Activated CD8-positive, alpha-beta memory T cell treated with anti-CD3 and anti-CD28 coated beads, Interleukin-2, amount 10 ng/mL, durations not matched to agents 7 days and 5 days (primary cell): ENCODE measurements at regions not wholly inside any gene's neighbourhood (a gene's known extent, or its start where the extent isn't known, plus 50 kb on each side); places are given as distances from the start of the nearest gene placed in this dataset.

Source experiments
- ATAC-seq: fragments of 150-1000 bp; cut with Tn5 transposase; one replicate; pipeline ENCODE4 v1.10.0; 2021; ENCODE audit warnings: moderate library complexity
- CTCF ChIA-PET: fragments of 350-600 bp; sonication (Branson Sonifier 250); formaldehyde crosslinking; loops from one replicate; lab custom pipeline; 2021; ENCODE audit warnings: antibody characterized with exemption; lab: Charles Lee
- DNase-seq: peaks from one replicate; pipeline ENCODE4 v3.0.0-alpha.2; 2020
- H3K27ac Mint-ChIP-seq: one replicate; pipeline ENCODE4 v1.8.0; 2021; ENCODE audit warnings: mild to moderate bottlenecking, mixed read lengths
- H3K27me3 Mint-ChIP-seq: one replicate; pipeline ENCODE4 v1.8.0; 2021; ENCODE audit warnings: mixed read lengths
- H3K36me3 Mint-ChIP-seq: one replicate; pipeline ENCODE4 v1.8.0; 2021; ENCODE audit warnings: mild to moderate bottlenecking, mixed read lengths
- H3K4me1 Mint-ChIP-seq: one replicate; pipeline ENCODE4 v1.8.0; 2021; ENCODE audit warnings: mixed read lengths
- H3K4me3 Mint-ChIP-seq: one replicate; pipeline ENCODE4 v1.8.0; 2021; ENCODE audit warnings: mild to moderate bottlenecking, moderate library complexity, mixed read lengths
- H3K9me3 Mint-ChIP-seq: one replicate; pipeline ENCODE4 v1.8.0; 2022; ENCODE audit warnings: low read depth, mixed read lengths

DNA sequence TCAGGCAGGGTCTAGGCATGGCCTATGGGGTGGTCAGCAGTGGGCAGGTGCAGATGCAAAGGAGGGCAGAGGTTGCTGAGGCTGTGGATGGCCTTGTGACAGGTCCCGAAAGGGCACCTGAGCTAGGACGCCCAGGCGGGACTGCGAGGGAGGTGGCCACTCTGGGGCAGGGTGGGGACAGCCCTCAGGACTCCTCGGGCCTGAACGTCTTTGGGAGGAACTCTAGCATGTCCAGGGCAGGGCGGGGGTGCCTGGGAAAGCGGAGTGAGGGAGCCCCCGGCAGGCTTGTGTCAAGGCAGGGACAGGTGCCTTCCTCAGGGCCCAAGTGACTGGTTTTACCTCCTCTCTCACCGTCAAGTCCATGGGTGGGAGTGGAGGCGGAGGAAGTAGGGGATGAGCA, 125.4 kb upstream of the WNT4 start:
- no peak for ATAC-seq
- DNase-seq: no peak
- peaks cover 5% of the 10 kb centered on the region for H3K27me3 Mint-ChIP-seq
- CTCF ChIA-PET: no interaction called here
- H3K36me3 Mint-ChIP-seq: no peaks in the 10 kb centered on the region
- no peaks in the 10 kb centered on the region for H3K4me1 Mint-ChIP-seq
- H3K27ac Mint-ChIP-seq: no peak overlapping the region
- no peaks in the 10 kb centered on the region for H3K9me3 Mint-ChIP-seq
- H3K4me3 Mint-ChIP-seq: no peak overlapping the region

DNA sequence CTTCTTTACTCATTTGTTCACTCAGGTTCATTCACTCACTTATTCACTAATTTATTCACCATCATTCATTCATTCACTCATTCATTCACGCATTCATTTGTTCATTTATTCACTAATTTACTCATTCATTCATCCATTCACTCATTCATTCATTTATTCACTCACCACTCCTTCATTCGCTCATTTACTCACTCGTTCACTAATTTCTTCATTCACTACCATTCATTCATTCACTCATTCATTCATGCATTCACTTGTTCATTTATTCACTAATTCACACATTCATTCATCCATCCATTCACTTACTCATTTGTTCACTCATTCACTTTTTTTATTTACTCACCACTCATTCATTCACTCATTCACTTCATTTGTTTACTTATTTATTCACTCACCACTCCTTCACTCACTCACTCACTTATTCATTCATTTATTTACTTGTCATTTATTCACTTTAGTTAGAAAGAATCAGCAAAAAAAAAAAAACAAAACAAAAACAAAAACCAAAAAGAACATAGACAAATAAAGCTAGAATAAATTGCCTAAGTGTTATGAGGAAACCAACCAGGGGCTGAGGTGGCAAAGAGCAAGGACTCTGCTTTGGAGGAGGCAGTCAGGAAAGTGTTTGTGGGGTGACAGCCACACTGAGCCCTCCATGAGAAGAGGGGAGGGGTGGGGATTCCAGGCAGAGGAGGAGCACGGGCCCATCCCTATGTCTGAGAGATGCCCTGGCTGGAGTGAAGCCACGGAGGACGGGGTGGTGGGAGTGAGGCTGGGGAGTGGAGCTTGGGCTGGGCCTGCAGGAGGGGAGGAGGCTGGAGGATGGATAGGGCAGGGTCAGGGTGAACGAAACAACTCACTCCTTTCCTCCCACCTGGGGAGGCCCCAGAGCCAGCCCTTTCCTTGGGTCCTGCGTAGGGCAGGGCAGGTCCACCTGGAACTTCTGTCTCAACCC, 129.2 kb upstream of the WNT4 start:
- no peak overlapping the region for H3K27ac Mint-ChIP-seq
- CTCF ChIA-PET: no interaction called here
- no peak overlapping the region for H3K4me3 Mint-ChIP-seq

DNA sequence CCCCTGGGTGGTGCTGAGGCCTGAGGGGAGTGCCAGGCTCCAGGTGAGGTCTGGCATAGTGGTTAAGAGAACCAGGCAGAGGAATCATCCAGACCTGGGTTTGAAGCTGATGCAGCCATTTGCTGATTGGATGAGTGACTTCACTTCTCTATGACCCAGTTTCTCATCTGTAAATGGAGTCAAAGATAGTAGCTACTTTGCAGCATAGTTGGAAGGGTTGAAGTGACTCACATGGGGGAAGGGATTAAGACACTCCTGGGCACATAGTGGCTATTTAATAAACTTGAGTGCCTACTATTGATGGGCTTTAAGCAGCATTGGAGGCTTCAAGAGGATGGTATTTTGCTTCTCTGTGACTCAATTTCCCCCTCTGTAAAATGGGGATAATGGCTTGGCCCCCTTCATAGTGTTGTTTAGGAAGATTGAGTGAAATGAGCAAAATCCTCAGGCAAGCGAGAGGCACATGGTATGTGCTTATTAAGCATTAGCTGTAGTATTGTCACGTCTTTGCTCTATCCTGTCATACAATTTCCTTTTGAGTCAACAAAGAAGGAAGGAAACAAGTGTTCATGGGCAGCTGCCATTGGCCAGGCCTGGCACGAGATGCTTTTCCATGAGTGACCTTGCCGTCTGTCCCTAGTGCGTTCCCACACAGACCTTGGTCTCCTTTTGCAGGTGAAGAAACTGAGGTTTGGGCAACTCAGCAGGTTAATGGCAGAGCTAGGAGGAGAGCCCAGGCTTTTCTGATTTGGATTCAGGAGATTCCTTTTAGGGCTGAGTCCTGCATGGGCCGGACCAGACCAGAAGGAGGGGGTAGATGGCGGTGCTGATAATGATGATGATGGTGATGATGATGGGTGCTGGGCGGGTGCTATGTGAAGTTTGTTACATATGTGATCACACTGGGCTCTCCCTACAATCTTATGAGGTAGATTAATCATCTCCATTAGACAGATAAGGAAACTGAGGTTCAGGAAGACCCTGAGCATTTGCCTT, 131.1 kb upstream of the WNT4 start:
- ATAC-seq (no peak), DNase-seq (no peak)
- Mint-ChIP-seq H3K4me3 (no peak overlapping the region), H3K4me1 (no peaks in the 10 kb centered on the region), H3K27me3 (peaks cover 11% of the 10 kb centered on the region), H3K9me3 (no peaks in the 10 kb centered on the region), H3K36me3 (no peaks in the 10 kb centered on the region), H3K27ac (no peak overlapping the region)
- CTCF ChIA-PET: interaction anchor here (1.0 kb wide), 1 partner anchor 132 kb away, joined by 3 read pairs; no protein-coding TSS in a partner anchor

More for the DNA sequence above, 129.2 kb upstream of the WNT4 start:
- no peaks in the 10 kb centered on the region for H3K4me1 Mint-ChIP-seq
- no peaks in the 10 kb centered on the region for H3K9me3 Mint-ChIP-seq
- ATAC-seq: no peak
- no peak for DNase-seq
- peaks cover 11% of the 10 kb centered on the region for H3K27me3 Mint-ChIP-seq
- no peaks in the 10 kb centered on the region for H3K36me3 Mint-ChIP-seq

DNA sequence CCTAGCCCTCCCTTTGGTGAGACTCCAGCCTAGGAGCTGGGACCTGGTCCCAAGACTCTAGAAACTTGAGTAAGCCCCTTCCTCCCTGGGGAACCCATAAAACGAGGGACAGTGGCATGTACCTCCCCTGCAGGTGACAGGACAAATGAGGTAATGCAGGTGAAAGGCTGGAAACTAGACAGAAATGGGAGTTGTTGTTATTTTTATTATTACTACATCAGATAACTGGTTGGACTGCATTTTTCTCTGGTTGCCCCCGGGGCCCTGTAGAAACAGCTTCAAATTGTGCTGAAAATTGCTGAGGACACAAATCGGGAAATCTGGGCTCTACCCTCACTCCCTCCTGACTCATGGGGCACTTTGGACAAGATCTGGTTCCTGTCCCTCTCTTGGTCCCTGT, 132.3 kb upstream of the WNT4 start:
- no peaks in the 10 kb centered on the region for H3K9me3 Mint-ChIP-seq
- ATAC-seq (no peak), DNase-seq (no peak)
- H3K4me3 Mint-ChIP-seq: no peak overlapping the region
- H3K27me3 Mint-ChIP-seq: peaks cover 11% of the 10 kb centered on the region
- no peaks in the 10 kb centered on the region for H3K4me1 Mint-ChIP-seq
- H3K36me3 Mint-ChIP-seq: no peaks in the 10 kb centered on the region
- H3K27ac Mint-ChIP-seq: no peak overlapping the region
- CTCF ChIA-PET: interaction anchor here (1.0 to 1.2 kb wide), 2 partner anchors 134 to 143 kb away, joined by 3 read pairs; no protein-coding TSS in a partner anchor

DNA sequence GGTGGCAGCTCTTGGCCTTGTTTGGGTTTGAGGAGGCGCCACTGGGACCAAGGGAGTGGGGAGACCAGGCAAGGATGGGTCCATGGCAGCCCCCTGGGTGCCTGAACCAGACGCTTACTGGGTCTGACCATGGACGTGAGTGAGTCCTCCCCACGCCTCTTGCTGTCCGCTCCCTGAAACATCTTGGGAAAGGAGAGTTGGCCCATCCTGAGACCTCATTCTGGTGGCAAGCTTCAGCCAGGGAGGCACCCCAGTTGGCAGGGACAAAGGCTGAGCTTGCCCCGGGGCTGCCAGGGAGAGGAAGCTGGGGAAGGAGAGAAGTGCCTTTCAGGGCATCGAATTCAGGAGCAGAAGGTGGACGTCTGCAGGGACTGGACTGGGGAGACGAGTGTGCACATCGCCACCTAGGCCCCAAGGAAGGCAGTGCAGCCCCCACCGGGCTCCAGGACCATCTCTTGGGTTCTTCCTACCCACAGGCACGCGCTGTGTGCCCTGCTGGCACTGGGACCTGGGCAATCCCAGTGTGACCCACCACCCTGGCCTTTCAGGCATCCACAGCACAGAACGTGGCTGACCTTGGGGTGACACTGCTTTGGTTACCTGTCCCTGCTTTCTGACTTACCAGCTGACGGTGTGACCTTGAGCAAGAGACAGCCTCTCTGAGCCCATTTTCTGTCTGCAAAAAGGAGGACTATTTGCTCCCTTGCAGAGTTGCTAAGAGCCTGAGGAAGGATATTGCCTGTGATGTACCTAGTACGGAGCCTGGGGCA, 132.9 kb upstream of the WNT4 start:
- H3K27me3 Mint-ChIP-seq: peaks cover 11% of the 10 kb centered on the region
- CTCF ChIA-PET: interaction anchor here (1.2 kb wide), 1 partner anchor 144 kb away, joined by 3 read pairs; no protein-coding TSS in a partner anchor

DNA sequence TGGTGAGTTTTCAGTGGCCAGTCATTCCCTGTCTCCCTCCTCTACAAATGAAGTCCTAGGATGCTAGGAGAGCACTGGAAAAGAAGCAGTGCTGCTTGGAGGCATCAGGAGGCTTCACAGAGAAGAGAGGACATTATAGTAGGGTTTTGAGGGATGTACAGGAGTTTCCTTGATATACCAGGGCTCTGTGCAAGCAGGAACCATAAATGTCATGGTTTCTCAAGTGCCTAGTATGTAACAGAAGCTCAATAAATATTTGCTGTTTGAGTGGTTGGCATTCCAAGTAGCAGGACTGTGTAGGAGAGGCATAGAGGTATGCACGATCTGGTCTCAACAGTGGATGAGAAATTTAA, 133.5 kb upstream of the WNT4 start:
- CTCF ChIA-PET: no interaction called here
- H3K36me3 Mint-ChIP-seq: no peaks in the 10 kb centered on the region
- peaks cover 11% of the 10 kb centered on the region for H3K27me3 Mint-ChIP-seq
- no peak overlapping the region for H3K4me3 Mint-ChIP-seq
- DNase-seq (no peak), ATAC-seq (no peak)
- H3K9me3 Mint-ChIP-seq: no peaks in the 10 kb centered on the region
- H3K4me1 Mint-ChIP-seq: no peaks in the 10 kb centered on the region
- no peak overlapping the region for H3K27ac Mint-ChIP-seq

More for the DNA sequence above, 132.9 kb upstream of the WNT4 start:
- ATAC-seq (peak; percentile 80), DNase-seq (peak; percentile 55)
- H3K9me3 Mint-ChIP-seq: no peaks in the 10 kb centered on the region
- H3K4me1 Mint-ChIP-seq: no peaks in the 10 kb centered on the region
- H3K27ac Mint-ChIP-seq: no peak overlapping the region
- no peaks in the 10 kb centered on the region for H3K36me3 Mint-ChIP-seq
- H3K4me3 Mint-ChIP-seq: no peak overlapping the region

DNA sequence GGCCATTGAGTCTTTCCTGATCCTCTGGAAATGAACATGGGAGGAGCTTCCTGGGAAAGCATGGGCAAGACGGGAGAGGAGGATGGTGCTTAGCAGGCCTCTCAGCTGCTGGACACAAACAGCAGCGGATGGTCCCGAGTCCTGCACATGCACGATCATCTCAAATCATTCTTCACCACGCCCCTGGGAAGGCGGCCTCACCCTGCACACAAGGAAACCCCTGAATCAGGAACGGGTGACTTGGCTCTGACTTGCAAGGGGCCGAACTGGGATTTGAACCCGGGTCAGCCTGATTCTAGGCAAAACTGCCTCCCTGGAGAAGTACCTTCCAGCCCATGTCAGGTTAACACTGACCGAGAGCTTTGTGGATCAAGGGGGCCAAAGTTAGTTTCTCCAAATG, 134.8 kb upstream of the WNT4 start:
- H3K27ac Mint-ChIP-seq: no peak overlapping the region
- no peak for ATAC-seq
- H3K36me3 Mint-ChIP-seq: no peaks in the 10 kb centered on the region
- no peak overlapping the region for H3K4me3 Mint-ChIP-seq
- H3K9me3 Mint-ChIP-seq: no peaks in the 10 kb centered on the region
- H3K27me3 Mint-ChIP-seq: peaks cover 6% of the 10 kb centered on the region
- no peaks in the 10 kb centered on the region for H3K4me1 Mint-ChIP-seq
- CTCF ChIA-PET: no interaction called here
- no peak for DNase-seq

DNA sequence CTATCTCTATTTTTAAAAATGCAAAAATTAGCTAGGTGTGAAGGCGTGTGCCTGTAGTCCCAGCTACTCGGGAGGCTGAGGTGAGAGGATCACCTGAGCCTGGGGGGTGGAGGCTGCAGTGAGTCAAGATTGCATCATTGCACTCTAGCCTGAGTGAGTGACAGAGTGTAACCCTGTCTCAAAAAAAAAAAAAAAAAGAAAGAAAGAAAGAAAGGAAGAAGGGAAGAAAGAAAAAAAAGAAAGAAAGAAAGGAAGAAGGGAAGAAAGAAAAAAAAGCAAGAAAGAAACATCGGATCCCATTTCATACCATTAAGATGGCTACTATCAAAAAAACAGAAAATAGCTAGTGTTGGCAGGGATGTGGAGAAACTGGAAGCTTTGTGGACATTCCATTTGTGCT, 136.8 kb upstream of the WNT4 start:
- H3K9me3 Mint-ChIP-seq: no peaks in the 10 kb centered on the region
- DNase-seq: no peak
- H3K27me3 Mint-ChIP-seq: peaks cover 13% of the 10 kb centered on the region
- H3K4me3 Mint-ChIP-seq: no peak overlapping the region
- CTCF ChIA-PET: no interaction called here
- no peak for ATAC-seq
- no peaks in the 10 kb centered on the region for H3K36me3 Mint-ChIP-seq
- no peak overlapping the region for H3K27ac Mint-ChIP-seq
- no peaks in the 10 kb centered on the region for H3K4me1 Mint-ChIP-seq

DNA sequence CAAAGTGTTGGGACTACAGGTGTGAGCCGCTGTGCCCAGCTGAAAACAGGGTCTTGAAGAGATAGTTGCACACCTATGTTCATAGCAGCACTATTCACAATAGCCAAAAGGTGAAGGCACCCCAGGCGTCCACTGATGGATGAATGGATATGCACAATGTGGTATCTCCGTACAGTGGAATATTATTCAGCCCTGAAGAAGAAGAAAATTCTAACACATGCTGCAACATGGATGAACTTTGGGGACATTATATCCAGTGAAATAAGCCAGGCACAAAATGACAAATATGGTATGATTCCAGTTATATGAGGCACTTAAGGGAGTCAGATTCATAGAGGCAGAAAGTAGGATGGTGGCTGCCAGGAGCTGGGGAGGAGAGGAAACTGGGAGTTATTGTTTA, 137.6 kb upstream of the WNT4 start:
- DNase-seq (no peak), ATAC-seq (no peak)
- Mint-ChIP-seq H3K36me3 (no peaks in the 10 kb centered on the region), H3K27ac (no peak overlapping the region), H3K9me3 (no peaks in the 10 kb centered on the region), H3K4me3 (no peak overlapping the region), H3K27me3 (peaks cover 13% of the 10 kb centered on the region), H3K4me1 (no peaks in the 10 kb centered on the region)
- CTCF ChIA-PET: no interaction called here

DNA sequence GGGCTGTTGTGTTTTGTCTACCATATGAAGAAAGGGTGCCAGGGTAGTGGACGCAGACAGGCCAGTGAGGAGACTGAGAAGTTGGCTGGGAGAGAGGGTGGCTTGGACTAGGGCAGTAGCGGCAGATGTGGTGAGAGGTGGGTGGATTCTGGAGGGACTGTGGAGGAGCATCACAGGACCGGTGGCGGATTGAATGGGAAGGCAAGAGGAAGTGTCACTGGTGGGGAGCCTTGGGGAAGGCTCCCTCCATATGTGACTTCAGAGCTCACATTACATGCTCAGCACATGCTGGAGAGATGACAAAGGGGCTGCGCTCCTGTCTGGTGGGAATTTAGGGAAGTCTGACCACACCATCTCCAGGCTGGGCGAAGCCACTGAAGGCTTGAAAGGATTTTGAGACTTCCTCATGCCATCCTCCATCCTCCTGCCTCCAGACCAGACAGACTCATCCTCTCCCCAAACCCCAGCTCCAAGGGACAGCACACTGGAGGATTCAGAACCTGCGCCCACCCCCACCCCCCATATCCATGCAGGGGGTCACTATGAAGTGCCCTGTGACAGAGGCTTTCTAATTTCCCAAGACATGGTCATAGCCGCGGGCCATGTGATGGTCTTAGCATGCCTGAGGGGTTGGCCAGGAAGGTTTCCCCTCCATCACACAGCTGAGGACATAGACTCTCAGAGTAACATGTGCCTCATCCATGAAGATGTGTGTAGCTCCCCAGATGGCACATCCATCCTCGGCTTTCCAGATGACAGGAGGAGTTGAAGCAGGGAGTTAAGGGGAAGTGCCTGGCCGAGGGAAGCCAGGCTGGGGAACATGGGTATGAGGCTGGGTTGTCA, 138.8 kb upstream of the WNT4 start:
- no peaks in the 10 kb centered on the region for H3K36me3 Mint-ChIP-seq
- H3K4me1 Mint-ChIP-seq: no peaks in the 10 kb centered on the region
- H3K27me3 Mint-ChIP-seq: peaks cover 8% of the 10 kb centered on the region
- CTCF ChIA-PET: no interaction called here
- no peak overlapping the region for H3K4me3 Mint-ChIP-seq
- no peak overlapping the region for H3K27ac Mint-ChIP-seq
- H3K9me3 Mint-ChIP-seq: no peaks in the 10 kb centered on the region
- ATAC-seq (no peak), DNase-seq (no peak)

DNA sequence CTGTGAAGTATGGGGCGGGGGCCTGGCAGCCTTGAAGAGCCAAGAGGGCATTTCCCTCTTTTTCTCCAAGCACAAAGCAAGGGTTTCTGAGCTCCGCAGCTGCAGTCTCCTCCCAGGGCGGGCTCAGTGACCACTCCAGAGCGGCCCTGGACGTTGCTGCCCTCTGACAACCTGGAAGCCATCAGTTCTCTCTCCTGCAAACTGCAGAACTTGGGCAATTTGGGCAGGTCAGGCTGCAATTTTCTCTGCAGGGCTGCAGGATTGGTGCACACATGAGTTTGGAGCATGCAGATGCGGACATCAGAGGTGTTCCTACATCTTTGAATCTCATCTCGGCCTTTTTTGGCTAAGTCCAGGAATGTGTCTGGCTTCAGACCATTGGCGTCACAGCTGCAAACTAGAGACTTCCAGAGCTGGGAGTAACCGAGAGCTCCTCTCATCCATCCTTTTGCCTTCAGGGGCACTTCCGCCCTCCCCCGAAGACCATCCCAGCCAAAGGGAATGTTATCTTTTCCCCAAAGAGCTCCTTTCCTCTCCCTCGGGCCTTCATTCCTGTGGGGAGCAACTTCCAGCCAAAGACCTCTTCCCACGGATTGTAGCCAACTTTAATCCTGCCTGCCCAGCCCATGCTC, 139.6 kb upstream of the WNT4 start:
- H3K36me3 Mint-ChIP-seq: no peaks in the 10 kb centered on the region

DNA sequence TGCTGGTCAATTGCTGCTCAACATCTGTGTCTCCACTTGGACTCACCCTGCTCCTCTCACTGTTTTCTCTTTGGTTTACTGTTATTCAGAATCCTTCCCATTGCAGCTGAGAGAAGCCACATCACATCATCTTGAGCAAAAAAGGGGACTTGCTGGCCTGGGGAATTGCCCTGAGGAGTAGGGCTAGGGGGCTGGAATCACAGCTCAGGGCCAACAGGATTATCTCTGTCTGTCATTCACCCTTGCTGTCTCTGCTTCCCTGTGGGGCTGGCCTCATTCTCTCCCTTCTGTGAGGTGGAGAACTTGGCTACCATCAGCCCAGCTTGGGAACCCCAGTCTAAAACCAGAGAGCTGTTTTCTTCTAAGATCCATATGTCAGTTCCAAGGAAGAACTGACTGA, 140.7 kb upstream of the WNT4 start:
- CTCF ChIA-PET: no interaction called here
- no peak for ATAC-seq
- Mint-ChIP-seq H3K27ac (no peak overlapping the region), H3K36me3 (no peaks in the 10 kb centered on the region), H3K9me3 (no peaks in the 10 kb centered on the region), H3K27me3 (peaks cover 8% of the 10 kb centered on the region), H3K4me1 (no peaks in the 10 kb centered on the region), H3K4me3 (no peak overlapping the region)
- no peak for DNase-seq

More for the DNA sequence above, 139.6 kb upstream of the WNT4 start:
- H3K27me3 Mint-ChIP-seq: peaks cover 8% of the 10 kb centered on the region
- DNase-seq (peak; percentile 23), ATAC-seq (no peak)
- H3K9me3 Mint-ChIP-seq: no peaks in the 10 kb centered on the region
- CTCF ChIA-PET: no interaction called here
- H3K27ac Mint-ChIP-seq: no peak overlapping the region
- H3K4me1 Mint-ChIP-seq: no peaks in the 10 kb centered on the region
- no peak overlapping the region for H3K4me3 Mint-ChIP-seq
